ENCODE measurements at regions not wholly inside any gene's neighbourhood (a gene's known extent, or its start where the extent isn't known, plus 50 kb on each side); places are given as distances from the start of the nearest gene placed in this dataset.

DNA sequence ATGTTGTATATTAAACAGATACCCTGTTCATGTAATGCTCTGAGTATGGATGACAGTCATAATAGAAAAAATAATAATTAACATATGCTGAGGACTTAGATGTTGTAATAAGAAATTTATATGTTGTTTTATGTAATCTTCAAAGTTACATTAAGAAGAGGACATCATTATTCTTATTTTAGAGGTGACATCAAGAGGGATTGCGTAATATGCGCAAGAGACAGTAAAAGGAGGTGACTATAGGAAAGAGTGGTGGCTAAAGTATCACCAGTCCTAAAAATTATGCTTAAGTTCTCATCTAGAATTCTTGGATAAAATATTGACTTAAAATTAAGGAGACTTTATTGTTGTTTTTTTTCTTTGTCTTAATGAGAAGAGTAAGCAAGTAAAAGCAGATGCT lies 323.9 kb downstream of the KCNC2 start:
- H3K27ac Mint-ChIP-seq (ENCODE audit: unreplicated experiment), result no peak overlapping the region

DNA sequence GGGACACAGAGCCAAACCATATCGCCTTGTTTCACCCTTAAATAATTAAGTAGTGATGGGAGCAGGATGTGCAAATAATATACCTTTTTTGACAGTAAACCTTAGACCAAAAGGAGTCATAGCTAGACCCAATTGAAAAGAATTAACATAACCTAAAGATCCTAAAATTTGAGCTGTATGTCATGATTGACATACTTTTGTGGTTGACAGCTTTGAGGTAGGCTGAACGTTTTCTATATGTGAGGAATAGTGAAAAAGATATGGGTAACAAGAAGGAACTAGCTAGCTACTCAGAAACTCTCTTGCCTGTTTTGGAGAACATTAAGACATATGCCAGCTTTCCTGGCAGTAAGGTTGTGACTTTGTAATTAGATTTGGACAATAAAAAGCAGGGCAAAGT lies 320.6 kb downstream of the KCNC2 start:
- H3K4me3 Mint-ChIP-seq (ENCODE audit: unreplicated experiment), result no peak overlapping the region
- no peak overlapping the region for H3K27ac Mint-ChIP-seq (ENCODE audit: unreplicated experiment)

More for the DNA sequence above, 323.9 kb downstream of the KCNC2 start:
- Mint-ChIP-seq H3K4me3 (ENCODE audit: unreplicated experiment) (no peak overlapping the region), H3K27me3 (ENCODE audit: unreplicated experiment) (peaks cover 8% of the 10 kb centered on the region), H3K36me3 (ENCODE audit: unreplicated experiment) (no peaks in the 10 kb centered on the region), H3K4me1 (ENCODE audit: unreplicated experiment) (peaks cover 14% of the 10 kb centered on the region), H3K9me3 (ENCODE audit: unreplicated experiment) (no peaks in the 10 kb centered on the region)
- no peak for DNase-seq (ENCODE audit: extremely low spot score, unreplicated experiment)
- TF ChIP-seq, protein P1, sequence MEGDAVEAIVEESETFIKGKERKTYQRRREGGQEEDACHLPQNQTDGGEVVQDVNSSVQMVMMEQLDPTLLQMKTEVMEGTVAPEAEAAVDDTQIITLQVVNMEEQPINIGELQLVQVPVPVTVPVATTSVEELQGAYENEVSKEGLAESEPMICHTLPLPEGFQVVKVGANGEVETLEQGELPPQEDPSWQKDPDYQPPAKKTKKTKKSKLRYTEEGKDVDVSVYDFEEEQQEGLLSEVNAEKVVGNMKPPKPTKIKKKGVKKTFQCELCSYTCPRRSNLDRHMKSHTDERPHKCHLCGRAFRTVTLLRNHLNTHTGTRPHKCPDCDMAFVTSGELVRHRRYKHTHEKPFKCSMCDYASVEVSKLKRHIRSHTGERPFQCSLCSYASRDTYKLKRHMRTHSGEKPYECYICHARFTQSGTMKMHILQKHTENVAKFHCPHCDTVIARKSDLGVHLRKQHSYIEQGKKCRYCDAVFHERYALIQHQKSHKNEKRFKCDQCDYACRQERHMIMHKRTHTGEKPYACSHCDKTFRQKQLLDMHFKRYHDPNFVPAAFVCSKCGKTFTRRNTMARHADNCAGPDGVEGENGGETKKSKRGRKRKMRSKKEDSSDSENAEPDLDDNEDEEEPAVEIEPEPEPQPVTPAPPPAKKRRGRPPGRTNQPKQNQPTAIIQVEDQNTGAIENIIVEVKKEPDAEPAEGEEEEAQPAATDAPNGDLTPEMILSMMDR (IDR thresholded peaks at IDR 0.05), result no peak

DNA sequence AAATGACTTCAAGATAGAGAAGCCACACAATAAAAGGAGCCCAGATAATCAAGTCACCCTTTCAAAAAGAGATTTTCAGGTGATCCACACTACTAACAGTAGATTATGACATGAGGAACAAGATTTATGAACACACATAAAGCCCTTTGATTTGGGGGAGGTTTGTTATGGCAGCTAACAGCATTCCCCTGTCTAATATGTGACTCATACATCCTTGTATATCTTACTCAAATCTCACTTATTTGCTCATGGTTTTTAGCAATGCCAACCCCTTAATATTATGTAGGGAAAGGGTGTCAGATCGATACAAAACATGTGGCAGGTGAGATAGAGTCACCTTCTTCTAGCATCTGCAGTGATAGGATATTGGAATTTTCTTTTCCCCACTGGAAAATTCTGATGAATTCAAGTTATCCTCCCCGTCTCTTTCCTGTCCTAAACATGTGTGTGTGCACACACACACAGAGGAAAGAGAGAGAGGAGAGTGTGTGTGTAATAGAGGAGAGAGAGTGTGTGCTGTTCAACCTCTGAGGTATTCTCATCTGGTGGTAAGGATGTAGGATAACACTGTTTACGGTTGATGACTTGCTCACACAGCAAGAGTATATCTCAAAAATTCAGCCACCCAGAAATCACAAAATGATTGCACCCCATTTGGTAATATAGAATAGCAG lies 319.9 kb downstream of the KCNC2 start:
- Mint-ChIP-seq H3K27me3 (ENCODE audit: unreplicated experiment) (no peaks in the 10 kb centered on the region), H3K27ac (ENCODE audit: unreplicated experiment) (no peak overlapping the region), H3K9me3 (ENCODE audit: unreplicated experiment) (no peaks in the 10 kb centered on the region), H3K4me1 (ENCODE audit: unreplicated experiment) (peaks cover 14% of the 10 kb centered on the region), H3K36me3 (ENCODE audit: unreplicated experiment) (no peaks in the 10 kb centered on the region), H3K4me3 (ENCODE audit: unreplicated experiment) (no peak overlapping the region)
- TF ChIP-seq, protein P1 (IDR thresholded peaks at IDR 0.05), result no peak
- DNase-seq (ENCODE audit: extremely low spot score, unreplicated experiment), result no peak

More for the DNA sequence above, 320.6 kb downstream of the KCNC2 start:
- Mint-ChIP-seq H3K4me1 (ENCODE audit: unreplicated experiment) (peaks cover 14% of the 10 kb centered on the region), H3K27me3 (ENCODE audit: unreplicated experiment) (no peaks in the 10 kb centered on the region), H3K36me3 (ENCODE audit: unreplicated experiment) (no peaks in the 10 kb centered on the region), H3K9me3 (ENCODE audit: unreplicated experiment) (no peaks in the 10 kb centered on the region)
- TF ChIP-seq, protein P1 (IDR thresholded peaks at IDR 0.05), result no peak
- no peak for DNase-seq (ENCODE audit: extremely low spot score, unreplicated experiment)

DNA sequence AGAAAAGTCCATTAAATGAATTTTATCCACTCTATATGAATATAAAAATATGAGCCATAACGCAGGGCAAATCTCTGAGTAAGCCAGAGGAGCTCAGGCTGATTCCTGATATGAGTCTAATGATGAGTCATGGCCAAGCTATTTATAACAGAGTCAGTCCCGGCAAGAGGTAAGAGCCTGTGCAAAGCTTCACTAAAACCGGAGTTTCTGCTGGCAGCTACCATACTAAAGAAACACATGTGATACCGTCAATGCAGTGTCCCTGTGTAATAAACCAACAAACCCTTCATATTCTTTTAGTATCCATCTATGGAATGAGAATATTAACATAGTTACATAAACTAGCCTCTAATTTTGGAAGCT lies 319.4 kb downstream of the KCNC2 start:
- no peaks in the 10 kb centered on the region for H3K36me3 Mint-ChIP-seq (ENCODE audit: unreplicated experiment)
- H3K9me3 Mint-ChIP-seq (ENCODE audit: unreplicated experiment), result no peaks in the 10 kb centered on the region
- peaks cover 14% of the 10 kb centered on the region for H3K4me1 Mint-ChIP-seq (ENCODE audit: unreplicated experiment)
- no peaks in the 10 kb centered on the region for H3K27me3 Mint-ChIP-seq (ENCODE audit: unreplicated experiment)
- TF ChIP-seq, protein P1 (IDR thresholded peaks at IDR 0.05), result no peak
- no peak for DNase-seq (ENCODE audit: extremely low spot score, unreplicated experiment)
- no peak overlapping the region for H3K4me3 Mint-ChIP-seq (ENCODE audit: unreplicated experiment)
- H3K27ac Mint-ChIP-seq (ENCODE audit: unreplicated experiment), result no peak overlapping the region

DNA sequence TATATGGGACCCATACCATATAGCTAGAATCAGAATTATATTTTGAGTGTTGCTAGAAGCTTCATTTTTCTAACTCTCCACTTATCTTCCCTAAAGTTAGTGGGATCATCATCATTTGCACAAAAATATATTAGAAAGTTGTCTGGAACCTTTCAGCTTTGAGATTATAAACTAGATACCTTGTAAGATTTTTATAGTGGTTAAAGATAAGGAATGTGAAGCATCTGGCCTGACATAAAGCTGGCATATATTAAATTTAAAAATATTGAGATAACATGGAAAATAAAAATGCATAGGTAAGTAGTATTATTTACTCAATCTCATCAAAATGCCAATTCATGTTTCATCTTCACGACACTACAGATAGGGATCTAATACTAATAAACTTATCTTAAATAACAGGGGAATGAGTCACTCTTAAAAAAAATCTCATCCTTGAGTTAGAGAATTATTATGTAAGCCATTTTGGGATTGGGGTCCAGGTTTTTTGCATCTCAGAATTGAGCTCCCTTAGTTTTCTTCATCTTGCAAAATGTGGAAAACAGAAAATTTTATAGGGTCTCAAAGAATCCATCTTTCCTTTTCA lies 318.5 kb downstream of the KCNC2 start:
- DNase-seq (ENCODE audit: extremely low spot score, unreplicated experiment), result no peak
- Mint-ChIP-seq H3K27me3 (ENCODE audit: unreplicated experiment) (no peaks in the 10 kb centered on the region), H3K27ac (ENCODE audit: unreplicated experiment) (no peak overlapping the region), H3K4me1 (ENCODE audit: unreplicated experiment) (peaks cover 14% of the 10 kb centered on the region), H3K9me3 (ENCODE audit: unreplicated experiment) (no peaks in the 10 kb centered on the region), H3K36me3 (ENCODE audit: unreplicated experiment) (no peaks in the 10 kb centered on the region), H3K4me3 (ENCODE audit: unreplicated experiment) (no peak overlapping the region)
- TF ChIP-seq, protein P1 (IDR thresholded peaks at IDR 0.05), result no peak
